HepG2 (cell line): ENCODE measurements at regions not wholly inside any gene's neighbourhood (a gene's known extent, or its start where the extent isn't known, plus 50 kb on each side); places are given as distances from the start of the nearest gene placed in this dataset.

Experiments
- BHLHE40 ChIP-seq: IDR thresholded peaks from 2 replicates; pipeline ENCODE4 v1.6.1; 2011; ENCODE audit warnings: low read length, improper control_type of control experiment
- CBFB ChIP-seq: sonication (generic); formaldehyde crosslinking; IDR thresholded peaks from 2 replicates; pipeline ENCODE4 v1.4.0; 2020; ENCODE audit warnings: missing genetic modification reagents
- CEBPB ChIP-seq: IDR thresholded peaks from 2 replicates; pipeline ENCODE4 v1.6.1; 2011; ENCODE audit warnings: low read depth, low read length, improper control_type of control experiment, borderline replicate concordance
- CTCF ChIP-seq: sonication (generic); formaldehyde crosslinking; IDR thresholded peaks from 2 replicates; pipeline ENCODE4 v1.5.0; 2020; ENCODE audit warnings: mild to moderate bottlenecking, missing genetic modification reagents, moderate library complexity
- GTF2F1 ChIP-seq: fragments of 150-350 bp; IDR thresholded peaks from 2 replicates; pipeline ENCODE4 v1.6.1; 2014; ENCODE audit warnings: low read length
- JUND ChIP-seq: sonication (generic); formaldehyde crosslinking; IDR thresholded peaks from 2 replicates; pipeline ENCODE4 v1.8.0; 2022; ENCODE audit warnings: mild to moderate bottlenecking, missing genetic modification reagents
- MTF1 ChIP-seq: sonication (generic); formaldehyde crosslinking; IDR thresholded peaks from 2 replicates; pipeline ENCODE4 v1.5.0; 2020; ENCODE audit warnings: missing genetic modification reagents
- NR2C2 ChIP-seq: sonication (generic); formaldehyde crosslinking; IDR thresholded peaks from 2 replicates; pipeline ENCODE4 v1.4.0; 2020; ENCODE audit warnings: missing genetic modification reagents, mild to moderate bottlenecking, moderate library complexity, borderline replicate concordance
- SP2 ChIP-seq: sonication (generic); formaldehyde crosslinking; IDR thresholded peaks from 2 replicates; pipeline ENCODE4 v1.5.1; 2020; ENCODE audit warnings: mild to moderate bottlenecking, missing genetic modification reagents
- ZBTB20 ChIP-seq: sonication (generic); formaldehyde crosslinking; IDR thresholded peaks from 2 replicates; pipeline ENCODE4 v1.8.1; 2023; ENCODE audit warnings: missing genetic modification reagents, low read depth, mild to moderate bottlenecking, borderline replicate concordance
- ZNF121 ChIP-seq: sonication (generic); formaldehyde crosslinking; IDR thresholded peaks from 2 replicates; pipeline ENCODE4 v1.5.0; 2020; ENCODE audit warnings: mild to moderate bottlenecking, missing genetic modification reagents
- ZNF225 ChIP-seq: sonication (generic); formaldehyde crosslinking; IDR thresholded peaks from 2 replicates; pipeline ENCODE4 v1.4.0; 2020; ENCODE audit warnings: mild to moderate bottlenecking, missing genetic modification reagents

- TF ChIP-seq BHLHE40 (no peak), NR2C2 (no peak), ZNF121 (CRISPR knock-in tag) (no peak), GTF2F1 (no peak), CEBPB (no peak), ZBTB20 (no peak), MTF1 (CRISPR knock-in tag) (no peak), CBFB (CRISPR knock-in tag) (no peak), SP2 (no peak), JUND (CRISPR knock-in tag) (no peak), ZNF225 (CRISPR knock-in tag) (no peak), CTCF (no peak)
Observed at GRCh38 chr7:20964281-20964918, 177.7 kb upstream of the SP8 start.
